ENCODE measurements at regions not wholly inside any gene's neighbourhood (a gene's known extent, or its start where the extent isn't known, plus 50 kb on each side); places are given as distances from the start of the nearest gene placed in this dataset.

- no peak for DNase-seq (ENCODE audit: low spot score)
Observed at GRCh38 chr10:29925771-29926692, 133.4 kb downstream of the JCAD start.

GRCh38 chr10:29924436-29924835, 134.9 kb downstream of the JCAD start:
- no peak for DNase-seq (ENCODE audit: low spot score)

- DNase-seq (ENCODE audit: low spot score) = no peak
Observed at GRCh38 chr10:29923416-29923965, 135.9 kb downstream of the JCAD start.

- DNase-seq (ENCODE audit: low spot score) = no peak
Observed at GRCh38 chr10:29922892-29923291, 136.5 kb downstream of the JCAD start.

GRCh38 chr10:29922226-29922625, 137.2 kb downstream of the JCAD start:
- no peak for DNase-seq (ENCODE audit: low spot score)

GRCh38 chr10:29921071-29921446, 138.3 kb downstream of the JCAD start:
- no peak for DNase-seq (ENCODE audit: low spot score)

- DNase-seq (ENCODE audit: low spot score) = no peak
Observed at GRCh38 chr10:29920408-29921070, 138.8 kb downstream of the JCAD start.

- no peak for DNase-seq (ENCODE audit: low spot score)
Observed at GRCh38 chr10:29918623-29919400, 140.6 kb downstream of the JCAD start.

GRCh38 chr10:29917311-29917710, 142.1 kb downstream of the JCAD start:
- DNase-seq (ENCODE audit: low spot score) = no peak

GRCh38 chr10:29916669-29917068, 142.7 kb downstream of the JCAD start:
- no peak for DNase-seq (ENCODE audit: low spot score)

GRCh38 chr10:29914986-29915785, 144.2 kb downstream of the JCAD start:
- DNase-seq (ENCODE audit: low spot score) = no peak

- DNase-seq (ENCODE audit: low spot score) = no peak
Observed at GRCh38 chr10:29908962-29909361, 150.4 kb downstream of the JCAD start.

GRCh38 chr10:29900865-29901264, 158.5 kb downstream of the JCAD start:
- no peak for DNase-seq (ENCODE audit: low spot score)

GRCh38 chr10:29897999-29898716, 161.2 kb downstream of the JCAD start:
- DNase-seq (ENCODE audit: low spot score) = no peak

GRCh38 chr10:29897430-29897829, 162.0 kb downstream of the JCAD start:
- no peak for DNase-seq (ENCODE audit: low spot score)

GRCh38 chr10:29896053-29896452, 163.3 kb downstream of the JCAD start:
- no peak for DNase-seq (ENCODE audit: low spot score)

GRCh38 chr10:29895456-29895855, 163.9 kb downstream of the JCAD start:
- no peak for DNase-seq (ENCODE audit: low spot score)

- no peak for DNase-seq (ENCODE audit: low spot score)
Observed at GRCh38 chr10:29888321-29888720, 171.1 kb downstream of the JCAD start.

- DNase-seq (ENCODE audit: low spot score) = no peak
Observed at GRCh38 chr10:29886299-29886698, 173.1 kb downstream of the JCAD start.

- DNase-seq (ENCODE audit: low spot score) = no peak
Observed at GRCh38 chr10:29883231-29883630, 176.2 kb downstream of the JCAD start.
